Endothelial cell of hepatic sinusoid (primary cell): ENCODE measurements at regions not wholly inside any gene's neighbourhood (a gene's known extent, or its start where the extent isn't known, plus 50 kb on each side); places are given as distances from the start of the nearest gene placed in this dataset.

Source experiments
- in situ Hi-C: cut with HindIII; loops from 2 replicates; pipeline ENCODE4 v1.10.0; 2017; ENCODE audit warnings: low sequenced_read_pairs

DNA sequence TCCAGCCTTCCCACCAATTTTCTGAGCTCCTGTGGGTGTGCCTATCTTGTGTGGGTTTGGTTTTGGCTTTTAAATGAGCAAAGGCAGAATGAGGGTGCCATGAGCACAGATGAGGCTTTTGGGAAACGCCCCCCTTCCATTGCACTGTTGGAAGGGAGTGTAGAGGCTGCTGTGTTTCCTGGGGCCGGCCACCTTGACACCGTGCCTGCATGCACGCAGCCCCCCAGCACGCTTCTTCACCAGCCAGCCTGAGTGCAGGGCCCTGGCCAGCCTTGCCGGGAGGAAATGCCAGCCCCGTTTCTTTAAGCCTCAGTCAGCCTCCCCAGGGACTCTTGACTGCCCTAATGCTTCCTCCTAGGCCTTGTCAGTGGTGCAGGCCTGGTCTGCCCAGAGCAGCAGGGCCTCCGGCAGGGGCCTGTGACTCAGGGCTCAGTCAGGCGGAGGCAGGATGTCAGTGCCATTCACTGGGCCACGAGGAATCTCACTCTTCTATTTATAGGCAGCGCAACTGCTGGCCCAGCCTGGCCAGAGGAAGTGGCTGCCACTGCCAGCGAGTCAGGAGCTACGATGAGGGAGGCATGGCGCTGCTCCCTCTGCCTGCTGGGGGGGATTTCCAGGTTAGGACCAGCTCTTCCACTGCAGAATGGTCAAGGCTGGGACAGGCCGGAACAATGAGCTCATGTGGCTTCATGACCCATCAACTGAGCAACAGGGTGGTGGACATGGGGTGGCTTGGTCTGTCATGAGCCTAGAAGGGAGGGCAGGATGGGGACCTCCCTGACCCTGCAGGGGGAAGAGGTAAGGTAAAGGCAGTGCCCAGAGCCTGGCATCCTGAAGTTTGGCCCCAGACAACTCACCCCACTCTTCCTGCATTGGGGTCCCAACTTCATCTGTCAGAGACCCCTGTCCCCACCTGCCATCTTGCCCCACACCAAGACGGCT, 205.2 kb downstream of the RAB11FIP4 start:
- in situ Hi-C loops: loop anchor here (5.0 kb wide), 1 partner anchor 36 kb away; no protein-coding TSS in a partner anchor

- in situ Hi-C loops: loop anchor here (5.0 kb wide), 1 partner anchor 36 kb away; no protein-coding TSS in a partner anchor
Observed at GRCh38 chr17:31595666-31596381, 204.3 kb downstream of the RAB11FIP4 start.

DNA sequence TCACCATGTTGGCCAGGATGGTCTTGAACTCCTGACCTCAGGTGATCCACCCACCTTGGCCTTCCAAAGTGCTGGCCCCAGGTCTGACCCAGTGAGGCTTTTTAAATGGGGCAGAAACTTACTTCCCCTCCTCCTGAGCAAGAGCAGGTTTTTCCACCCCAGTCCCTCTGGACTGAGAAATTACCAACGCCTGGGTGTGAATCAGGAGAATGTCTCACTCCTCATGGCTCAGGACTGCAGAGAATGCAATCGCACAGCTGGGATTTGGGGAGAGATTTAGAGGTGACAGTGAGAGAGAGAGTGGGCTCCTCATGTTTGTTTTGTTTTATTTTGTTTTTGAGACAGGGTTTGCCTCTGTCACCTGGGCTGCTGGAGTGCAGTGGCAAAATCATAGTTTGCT, 203.6 kb downstream of the RAB11FIP4 start:
- in situ Hi-C loops: loop anchor here (5.0 kb wide), 1 partner anchor 37 kb away; no protein-coding TSS in a partner anchor

DNA sequence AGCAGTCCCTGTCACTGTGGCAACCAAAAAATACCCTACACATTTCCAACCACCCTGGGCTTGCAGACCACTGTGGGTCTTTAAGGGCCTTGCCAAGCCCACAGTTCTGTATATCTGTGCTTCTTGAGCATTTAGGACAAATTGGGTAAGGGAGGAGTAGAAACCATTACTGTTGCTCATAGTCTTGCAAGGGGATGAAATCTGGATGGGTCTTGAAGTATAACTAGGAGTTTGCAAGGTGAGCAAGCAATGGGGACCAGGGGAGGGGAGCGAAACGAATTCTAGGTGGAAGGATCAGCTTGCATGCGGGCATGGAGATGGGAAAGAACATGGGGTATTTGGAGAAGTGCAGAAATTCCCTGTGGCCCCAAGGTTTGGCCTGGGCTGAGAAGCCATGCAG, 202.9 kb downstream of the RAB11FIP4 start:
- in situ Hi-C loops: no loop called here

DNA sequence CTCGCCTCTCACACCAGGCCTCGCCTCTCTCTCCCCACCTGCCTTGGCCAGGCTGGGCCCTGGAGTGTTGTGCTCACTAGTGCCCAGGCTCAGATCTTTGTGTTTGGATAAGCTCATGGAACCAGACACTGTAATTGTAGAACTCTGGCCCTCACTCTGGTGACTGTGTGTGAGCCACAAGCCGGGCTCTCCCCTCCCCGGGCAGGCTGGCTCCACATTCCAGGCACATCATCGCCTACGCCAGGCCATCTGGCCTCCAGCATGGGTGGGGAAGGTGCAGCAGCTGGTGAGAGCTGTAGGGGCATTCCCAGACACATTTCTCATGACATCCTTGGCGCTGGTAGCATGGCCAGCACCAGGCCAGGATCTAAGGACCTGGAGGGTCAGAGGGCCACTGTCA, 202.3 kb downstream of the RAB11FIP4 start:
- in situ Hi-C loops: no loop called here

DNA sequence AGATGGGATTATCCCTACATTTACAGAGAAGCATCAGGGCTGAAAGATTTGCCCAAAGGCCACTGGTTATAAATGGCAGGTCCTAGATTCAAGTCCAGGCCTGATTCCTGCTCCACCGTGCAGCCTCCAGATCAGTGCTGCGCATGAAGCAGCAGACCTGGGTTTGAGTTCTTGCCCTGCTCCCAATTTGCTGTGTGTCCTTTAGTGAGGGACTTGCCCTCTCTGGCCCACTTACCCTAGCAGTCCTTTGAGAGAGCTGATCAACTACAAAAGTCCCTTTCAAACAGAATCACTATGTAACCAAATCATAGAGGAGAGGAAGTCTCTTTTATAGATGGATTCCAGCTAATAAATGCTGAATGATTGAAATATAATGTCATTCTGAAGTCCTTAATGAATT, 200.4 kb downstream of the RAB11FIP4 start:
- in situ Hi-C loops: no loop called here

DNA sequence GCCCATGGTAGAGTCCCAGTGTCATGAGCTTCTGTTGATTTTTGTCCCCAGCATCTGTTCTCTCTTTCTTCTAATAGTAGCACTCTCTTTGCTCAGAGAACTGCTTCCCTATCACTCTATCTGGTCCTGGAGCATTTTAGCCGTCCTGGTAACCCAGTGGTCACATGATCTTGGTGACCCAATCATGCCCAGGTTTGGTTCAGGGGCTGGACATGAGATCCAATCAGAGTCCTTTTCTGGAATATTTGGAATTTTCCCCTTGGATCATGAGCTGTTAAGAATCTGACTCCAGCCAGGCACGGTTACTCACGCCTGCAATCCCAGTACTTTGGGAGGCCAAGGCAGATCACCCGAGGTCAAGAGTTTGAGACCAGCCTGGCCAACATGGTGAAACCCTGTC, 197.0 kb downstream of the RAB11FIP4 start:
- in situ Hi-C loops: no loop called here

- in situ Hi-C loops: no loop called here
Observed at GRCh38 chr17:31588034-31588433, 196.6 kb downstream of the RAB11FIP4 start.
